GM18868 (cell line): ENCODE measurements at regions not wholly inside any gene's neighbourhood (a gene's known extent, or its start where the extent isn't known, plus 50 kb on each side); places are given as distances from the start of the nearest gene placed in this dataset.

ENCODE experiments used
- ATAC-seq: cut with Tn5 transposase; IDR thresholded peaks from one replicate; pipeline ENCODE4 v1.9.1; 2021; ENCODE audit warnings: mild to moderate bottlenecking, moderate library complexity; ENCODE audit not compliant: unreplicated experiment

DNA sequence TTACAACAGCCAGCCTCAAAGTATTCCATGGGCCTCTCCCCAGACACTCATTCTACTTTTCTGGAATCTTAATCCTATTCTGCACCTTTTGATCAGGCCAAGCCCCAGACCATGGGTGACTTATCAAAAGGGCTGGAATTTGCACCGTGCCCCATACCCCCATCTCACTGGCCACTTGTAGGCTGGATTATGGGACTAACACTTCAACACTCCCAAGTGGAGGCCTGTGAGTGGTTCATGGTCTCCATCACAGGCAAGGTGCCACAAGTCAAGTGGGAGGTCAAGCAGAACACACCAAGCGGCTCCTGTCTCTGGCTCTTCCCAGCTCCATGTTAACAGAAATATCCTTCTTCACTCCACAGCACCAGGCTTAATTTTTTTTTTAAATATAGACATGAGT lies 212.3 kb upstream of the HEY2 start:
- no peak for ATAC-seq

DNA sequence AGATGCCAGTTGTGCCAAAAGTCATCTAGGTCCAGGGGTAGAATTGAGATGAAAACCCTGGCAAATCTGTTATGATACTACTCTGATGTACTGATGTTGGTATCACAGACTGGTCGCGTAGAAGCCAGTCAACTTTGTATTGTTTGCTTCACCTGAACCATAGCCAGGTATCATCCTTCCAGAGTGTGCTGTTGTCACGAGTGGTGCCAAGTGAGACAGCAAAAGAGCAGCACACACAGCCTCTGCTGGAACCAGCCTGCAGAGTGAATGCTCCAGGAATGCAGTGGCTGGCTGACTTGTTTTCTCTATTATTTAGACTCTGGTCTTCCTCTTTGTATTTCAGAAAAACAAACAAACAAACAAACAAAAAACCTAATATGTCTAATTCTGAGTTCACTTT lies 209.5 kb upstream of the HEY2 start:
- no peak for ATAC-seq

DNA sequence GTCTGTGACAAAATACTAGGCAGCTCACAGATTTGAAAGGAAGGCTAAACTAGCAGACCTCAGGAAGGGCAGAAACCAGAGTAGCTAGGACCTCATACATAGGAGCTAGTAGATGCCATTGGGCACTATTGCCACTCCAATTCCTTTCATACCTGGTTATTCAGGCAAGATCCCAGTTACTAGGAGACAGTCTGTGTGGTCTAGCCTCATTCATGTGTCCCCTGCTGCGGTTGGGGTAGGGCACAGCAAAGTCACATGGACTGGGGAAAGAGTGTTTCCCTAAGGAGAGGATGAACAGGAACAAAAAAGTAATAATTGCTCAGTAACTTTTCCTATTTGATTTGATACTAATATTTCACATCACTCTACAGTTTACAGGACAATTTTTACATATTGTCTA lies 204.6 kb upstream of the HEY2 start:
- ATAC-seq: no peak

DNA sequence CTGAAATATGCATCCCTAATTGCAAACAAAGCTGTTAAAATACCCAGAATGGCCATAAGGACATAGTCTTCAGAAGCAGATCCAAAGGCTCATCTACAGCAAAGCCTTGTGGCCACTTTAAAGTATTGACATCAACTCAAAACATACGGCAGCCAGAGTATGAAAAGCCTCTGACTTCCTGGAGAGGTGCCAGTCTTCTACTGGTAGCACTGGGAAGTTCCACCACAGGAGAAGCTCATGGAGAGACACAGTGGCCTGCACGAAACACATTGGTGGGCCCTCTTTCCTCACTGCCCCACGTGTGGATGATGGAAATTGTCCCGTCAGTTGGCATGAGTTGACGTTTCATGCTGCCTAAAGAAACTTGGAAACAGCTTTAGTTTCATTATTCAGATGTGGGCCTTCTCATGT lies 202.6 kb upstream of the HEY2 start:
- ATAC-seq: no peak

DNA sequence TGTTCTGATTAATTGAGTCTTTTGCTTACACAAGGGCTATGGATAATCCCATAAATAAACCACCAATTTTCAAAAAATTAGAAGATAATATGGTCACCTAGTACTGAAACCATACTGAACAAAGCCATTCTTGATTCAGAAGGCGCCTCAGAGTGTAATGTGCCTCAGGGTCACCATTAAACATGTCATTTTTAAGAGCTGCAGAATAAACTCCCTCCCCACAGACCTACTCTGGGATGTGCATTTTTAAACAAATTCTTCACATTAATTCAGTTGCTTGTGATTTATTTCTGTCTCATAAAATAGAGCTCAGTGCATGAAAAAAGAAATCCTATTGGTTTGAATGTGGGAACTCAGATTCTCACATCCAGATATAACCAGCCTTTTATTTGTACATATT lies 202.1 kb upstream of the HEY2 start:
- ATAC-seq: no peak

DNA sequence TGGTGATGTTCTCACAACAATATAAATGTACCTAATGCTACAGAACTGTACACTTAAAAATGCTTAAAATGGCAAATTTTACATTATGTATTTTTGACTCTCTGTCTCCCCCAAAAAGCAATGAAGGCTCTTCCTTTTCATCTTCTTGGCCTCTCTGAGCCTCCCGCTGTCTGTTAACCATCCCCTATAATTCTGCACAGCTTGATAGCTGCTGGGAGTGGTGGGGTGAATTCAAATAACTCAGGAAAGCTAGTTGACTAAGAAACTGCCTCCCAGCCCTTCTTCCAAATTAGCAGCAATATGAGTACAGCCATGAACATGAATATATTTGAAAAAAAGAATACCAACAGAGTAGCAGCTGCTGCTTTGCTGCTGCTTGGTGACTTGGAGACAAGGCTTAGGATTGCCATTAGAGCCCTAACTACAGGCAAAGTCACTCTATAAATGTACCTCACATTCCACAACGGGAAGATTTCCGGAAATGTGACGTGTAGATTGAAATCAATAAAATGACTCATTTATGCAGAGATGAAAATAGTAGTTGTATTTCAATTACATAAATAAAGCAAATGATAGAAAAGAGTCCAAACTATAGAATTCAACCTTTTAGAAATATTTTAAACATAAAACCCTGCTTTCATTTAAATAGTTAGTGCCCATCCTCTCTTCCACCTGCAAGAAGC lies 200.1 kb upstream of the HEY2 start:
- ATAC-seq: no peak

DNA sequence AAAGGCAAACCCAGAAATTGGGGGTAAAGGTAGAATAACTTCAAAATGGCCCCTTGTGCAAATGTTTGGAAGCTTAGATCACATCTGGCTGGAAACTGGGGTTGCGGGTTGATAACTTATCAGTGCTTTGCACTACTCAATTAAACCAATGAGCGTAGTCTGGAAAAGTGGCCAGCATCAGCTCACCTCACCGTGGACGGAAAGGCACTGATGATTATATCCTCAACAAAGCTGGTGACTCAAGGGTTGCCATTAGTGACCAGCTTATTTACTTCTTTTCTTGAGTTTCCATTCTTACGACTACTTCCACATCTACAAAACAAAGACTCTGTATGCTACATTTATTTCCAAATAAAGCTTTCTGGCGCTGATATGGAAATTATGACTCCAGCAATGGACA lies 198.5 kb upstream of the HEY2 start:
- ATAC-seq: no peak

DNA sequence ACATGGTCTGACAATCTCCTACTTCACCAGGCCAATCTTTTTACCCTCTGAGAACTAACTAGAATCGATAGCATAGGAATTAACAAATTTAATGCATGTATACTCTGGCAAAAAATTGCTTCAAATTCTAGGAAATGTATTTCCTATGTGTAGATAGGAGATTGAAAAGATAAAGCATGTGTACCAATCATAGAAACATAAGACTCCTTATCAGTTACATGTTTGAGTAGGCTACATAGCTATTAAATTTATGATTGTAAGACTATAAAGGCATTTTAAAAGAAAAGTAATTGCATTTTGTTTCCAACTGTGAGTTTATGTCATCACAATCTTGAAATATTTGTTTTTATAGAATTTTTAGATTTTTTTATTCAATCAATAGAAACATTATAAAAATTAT lies 196.6 kb upstream of the HEY2 start:
- ATAC-seq: no peak

DNA sequence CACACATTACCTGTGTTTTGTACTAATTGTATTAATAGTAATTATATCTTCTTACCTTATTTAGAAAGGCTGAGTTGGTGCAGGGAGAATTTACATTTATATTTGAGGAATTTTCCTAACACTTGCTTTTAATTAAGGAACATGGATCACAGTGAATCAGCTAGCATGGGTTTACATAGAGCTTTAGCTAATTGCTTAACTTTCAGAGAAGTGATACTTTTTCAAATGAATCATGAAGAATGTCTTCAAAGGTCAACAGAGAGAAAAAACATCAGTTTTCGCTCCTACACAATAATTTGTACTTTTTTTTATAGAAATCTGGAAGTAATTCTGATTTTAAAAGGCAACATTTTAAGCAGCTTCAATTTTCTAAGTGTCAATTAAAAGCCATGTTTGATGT lies 195.0 kb upstream of the HEY2 start:
- ATAC-seq: no peak

DNA sequence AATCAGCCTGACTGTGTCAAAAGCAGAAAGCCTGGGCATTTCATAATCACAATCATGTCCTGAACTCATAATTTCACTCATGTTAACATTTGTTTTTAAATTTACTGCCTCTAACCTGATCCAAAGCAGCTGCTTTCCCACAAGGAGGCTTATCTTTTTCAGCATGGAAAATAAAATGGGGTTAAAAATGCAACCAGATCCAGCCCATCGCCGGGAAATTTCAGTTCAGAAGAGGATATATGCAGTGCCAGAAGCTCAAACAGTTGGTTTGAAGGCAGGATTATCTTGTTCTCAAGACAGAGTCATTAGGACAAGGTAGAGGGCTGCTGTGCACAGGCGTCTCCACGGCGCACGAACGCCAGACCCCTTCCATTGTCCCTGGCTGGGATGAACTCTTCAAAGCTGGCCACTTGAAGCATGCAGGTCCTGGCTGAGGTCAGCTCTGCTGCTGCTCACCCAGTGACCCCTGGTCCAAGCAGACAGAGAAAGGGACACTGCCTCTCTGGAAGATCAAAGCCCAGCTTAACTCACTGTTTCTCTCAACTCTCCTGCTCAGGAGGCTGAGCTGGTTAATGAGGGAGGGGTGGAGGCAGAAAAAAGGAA lies 191.1 kb upstream of the HEY2 start:
- ATAC-seq: no peak

DNA sequence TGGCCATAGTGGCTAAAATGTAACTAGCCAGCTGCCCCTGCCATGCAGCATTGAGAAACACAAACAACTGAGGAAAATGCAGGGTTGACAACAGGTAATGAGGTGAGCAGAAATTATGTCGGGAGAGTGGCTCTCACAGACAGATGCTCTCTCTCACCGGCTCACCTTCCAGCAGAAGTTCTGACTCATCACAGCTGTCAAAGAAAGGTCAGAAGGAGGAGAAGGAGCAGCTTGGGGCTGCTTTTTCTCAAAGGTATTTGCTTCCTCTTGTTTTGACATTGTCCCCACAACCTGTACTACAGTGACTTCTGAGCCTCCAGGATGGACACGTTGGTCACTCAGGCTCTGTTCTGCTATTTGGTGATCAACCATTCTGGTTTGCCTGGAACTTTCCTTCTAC lies 190.5 kb upstream of the HEY2 start:
- no peak for ATAC-seq

DNA sequence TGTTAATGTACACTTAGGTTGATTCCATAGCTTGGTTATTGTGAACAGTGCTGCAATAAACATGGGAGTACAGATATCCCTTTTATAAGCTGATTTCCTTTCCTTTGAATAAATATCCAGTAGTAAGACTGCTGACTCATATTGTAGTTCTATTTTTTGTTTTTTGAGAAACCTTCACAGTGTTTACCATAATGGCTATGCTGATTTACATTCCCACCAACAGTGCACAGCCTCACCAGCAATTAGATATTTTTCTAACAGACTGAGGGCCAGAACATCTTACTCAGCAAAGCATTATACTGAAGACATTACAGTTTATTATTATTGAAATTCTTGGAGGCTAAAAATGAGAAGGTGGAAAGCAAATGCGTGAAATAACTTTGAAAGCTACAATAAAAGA lies 187.3 kb upstream of the HEY2 start:
- no peak for ATAC-seq

DNA sequence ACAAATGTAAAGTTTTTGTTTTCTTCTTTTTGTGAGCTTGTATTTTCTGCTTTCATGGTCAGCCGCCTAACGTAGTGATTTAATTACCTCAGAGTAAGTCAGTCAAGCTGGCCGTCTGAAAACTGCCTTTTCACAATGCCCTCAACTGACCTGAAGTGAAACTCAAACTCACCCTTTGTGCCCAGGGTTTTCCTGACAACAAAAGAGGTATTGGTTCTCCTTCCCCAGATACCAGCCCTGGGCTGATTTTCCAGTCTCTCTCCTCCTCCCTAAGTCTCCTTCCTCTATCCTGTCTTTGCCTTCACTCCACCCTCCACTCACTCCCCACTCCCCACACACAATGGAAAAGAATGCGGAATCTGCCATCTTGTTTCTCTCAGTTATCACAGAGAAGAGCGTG lies 184.5 kb upstream of the HEY2 start:
- no peak for ATAC-seq

DNA sequence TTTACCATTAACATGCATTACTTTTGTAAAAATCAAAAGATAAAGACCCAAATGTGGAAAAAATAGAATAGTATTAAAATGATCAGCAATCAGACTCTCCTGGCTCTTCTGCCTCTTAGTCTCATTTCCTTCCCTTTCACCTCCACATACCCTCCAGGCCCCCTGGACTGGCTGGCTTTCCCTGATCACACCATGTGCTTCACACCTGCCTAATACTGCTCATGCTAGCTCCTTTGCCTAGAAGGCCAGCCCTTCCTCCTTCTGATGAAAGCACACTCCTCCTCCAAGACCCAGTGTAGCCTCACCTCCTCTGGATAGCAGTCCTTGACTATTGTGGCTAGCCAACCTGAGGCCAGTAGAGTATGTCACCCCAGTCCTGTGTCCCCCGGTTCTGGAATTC lies 182.0 kb upstream of the HEY2 start:
- no peak for ATAC-seq

DNA sequence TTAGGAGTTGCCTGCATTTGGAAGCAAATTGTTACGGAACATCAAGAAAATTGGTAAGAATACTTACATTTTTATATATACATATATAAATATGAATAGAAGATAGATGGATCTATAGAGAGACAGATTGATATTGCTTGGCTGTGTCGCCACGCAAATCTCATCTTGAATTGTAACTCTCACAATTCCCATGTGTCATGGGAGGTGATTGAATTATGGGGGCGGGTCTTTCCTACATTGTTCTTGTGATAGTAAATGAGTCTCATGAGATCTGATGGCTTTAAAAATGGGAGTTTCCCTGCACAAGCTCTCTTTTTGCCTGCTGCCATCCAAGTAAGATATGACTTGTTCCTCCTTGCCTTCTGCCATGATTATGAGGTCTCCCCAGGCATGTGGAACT lies 180.8 kb upstream of the HEY2 start:
- ATAC-seq: no peak

DNA sequence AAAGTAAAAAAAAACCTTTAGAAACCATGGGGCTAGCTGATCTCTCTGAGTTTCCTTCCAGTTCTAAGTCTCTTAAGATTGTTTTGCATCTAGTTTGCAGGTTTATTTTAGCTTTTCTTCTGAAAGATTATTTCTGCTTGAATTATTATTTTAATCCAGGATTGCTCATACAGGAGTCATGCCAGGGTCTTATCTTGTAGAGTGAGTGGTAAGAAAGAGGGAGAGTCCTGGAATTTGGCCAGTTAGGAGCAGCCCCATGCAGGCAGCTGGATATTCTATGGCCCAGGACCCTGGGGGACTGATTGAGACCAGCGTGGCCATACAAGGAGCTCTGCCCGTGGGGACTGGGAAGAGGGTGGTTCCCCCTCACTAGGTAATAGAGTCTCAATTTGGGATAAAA lies 178.9 kb upstream of the HEY2 start:
- ATAC-seq: no peak

DNA sequence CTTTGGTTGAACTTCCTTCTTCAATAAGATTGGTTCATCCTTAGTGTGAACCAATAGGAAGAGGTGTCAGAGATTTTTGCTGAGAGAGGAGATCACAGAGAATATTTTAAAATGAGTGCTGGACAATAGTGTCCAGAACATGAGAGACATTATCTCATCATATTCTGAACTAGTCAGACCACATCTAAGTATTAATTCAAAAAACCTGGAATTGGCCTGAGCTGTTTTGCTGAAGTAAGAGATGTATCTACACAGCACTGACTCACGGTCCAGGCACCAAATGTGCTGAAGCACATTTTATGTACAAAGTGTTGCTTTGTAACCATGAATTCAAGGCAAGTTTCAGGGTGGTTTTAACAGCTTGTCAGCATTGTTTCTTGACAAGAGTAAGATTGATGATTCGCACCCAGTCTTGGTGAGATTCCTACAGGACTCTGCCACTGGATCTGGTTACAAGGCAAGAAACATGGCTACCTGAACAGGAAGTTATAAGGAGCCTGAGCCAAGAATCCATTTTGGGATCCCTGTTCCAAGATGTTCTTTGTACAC lies 178.2 kb upstream of the HEY2 start:
- ATAC-seq: no peak

DNA sequence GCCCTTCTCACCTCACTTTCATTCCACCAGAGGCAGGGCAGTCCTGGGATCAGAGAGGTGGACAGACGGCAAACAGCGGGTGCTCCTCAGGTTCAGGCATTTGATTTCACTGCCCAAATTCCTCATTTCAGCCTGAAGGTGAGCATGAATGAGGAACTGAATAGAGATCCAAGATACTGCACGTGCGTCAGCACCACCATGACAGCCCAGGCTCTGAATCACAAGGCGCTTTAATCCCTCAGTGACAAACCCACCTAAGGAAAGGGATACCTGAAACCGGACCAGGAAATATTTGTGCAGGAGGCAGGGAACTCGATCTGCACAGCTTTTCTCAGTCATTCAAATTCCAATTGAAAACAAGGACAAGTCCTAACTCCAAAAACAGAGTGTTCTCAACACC lies 174.8 kb upstream of the HEY2 start:
- no peak for ATAC-seq

DNA sequence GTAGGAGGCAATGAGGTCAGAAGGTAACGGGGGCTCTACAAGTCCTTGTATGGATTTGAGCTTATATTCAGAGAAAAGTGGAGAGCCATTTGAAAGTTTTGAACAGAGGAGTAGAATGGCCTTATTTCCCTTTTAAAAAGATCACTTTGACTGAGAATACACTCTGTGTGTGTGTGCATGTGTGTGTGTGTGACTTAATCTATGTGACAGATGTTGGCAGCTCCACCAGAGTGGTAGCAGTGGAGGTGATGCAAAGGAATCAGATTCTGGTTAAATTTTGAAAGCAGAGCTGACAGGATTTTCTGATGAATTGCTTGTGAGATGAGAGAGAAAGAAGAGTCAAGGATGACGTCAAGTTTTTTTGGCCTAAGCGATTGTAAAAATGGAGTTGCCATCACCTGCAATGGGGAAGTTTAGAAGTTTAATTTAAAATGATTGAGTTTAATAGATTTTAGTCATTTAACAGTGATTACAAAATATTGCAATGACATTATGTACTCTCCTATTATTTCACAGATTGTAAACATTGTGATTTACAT lies 172.2 kb upstream of the HEY2 start:
- ATAC-seq: no peak

DNA sequence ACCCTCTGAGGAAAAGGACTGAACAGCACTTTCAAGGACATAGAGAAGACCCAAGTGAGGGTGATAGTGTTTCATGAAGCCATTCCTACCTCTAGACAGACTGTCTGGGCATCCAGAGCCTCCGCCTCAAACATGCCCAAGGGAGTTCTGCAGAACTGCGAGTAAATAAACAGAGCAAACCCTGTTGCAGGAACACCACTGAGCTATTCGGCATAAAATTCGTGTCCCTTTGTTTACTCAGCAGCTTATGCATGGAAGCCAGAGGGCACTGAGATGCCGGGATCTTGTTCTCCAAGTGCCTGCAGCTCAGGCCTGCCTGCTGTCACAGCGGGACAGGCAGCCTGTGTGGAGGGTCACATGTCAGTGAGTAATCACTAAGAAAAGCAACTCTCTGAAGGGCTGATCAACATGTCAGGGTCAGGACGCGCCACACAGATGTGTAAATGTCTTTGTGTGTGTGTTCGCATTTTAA lies 164.9 kb upstream of the HEY2 start:
- ATAC-seq: no peak

DNA sequence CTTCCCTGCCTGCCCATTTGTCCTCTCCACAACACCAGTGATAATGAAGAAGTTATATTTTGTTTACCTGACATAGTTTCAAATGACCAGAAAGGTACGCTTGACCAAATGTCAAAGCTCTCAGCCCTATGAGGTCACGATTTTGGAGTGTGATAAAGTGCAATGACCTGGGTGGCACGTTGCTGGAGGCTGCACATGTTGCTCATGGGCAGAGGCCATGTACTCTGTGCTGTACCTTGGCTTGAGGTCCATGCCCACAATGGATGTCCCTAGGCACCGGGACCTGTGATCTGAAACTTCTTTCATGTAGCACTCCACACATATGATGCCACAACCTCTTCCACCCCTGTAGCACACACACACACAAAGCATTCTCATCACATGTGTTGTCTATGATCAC lies 164.0 kb upstream of the HEY2 start:
- peak; percentile 6 for ATAC-seq

DNA sequence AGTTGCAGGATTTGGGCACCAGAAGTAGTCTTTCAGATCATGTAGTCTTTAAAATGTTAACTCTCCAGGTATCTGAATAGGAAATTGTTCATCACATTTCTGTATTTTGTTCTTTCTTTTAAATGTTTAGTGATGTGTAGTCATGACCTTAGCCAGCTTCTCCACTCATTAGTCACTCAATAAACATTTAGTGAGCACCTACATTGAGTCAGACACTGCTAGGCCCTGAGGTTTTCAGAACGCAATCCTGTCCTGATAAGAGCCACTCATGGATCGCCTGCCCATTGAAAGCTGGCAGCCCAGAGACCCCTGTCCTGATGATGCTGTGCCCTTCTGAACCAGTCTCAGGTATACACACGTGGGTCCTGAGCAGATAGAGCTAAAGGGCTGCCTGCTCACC lies 163.4 kb upstream of the HEY2 start:
- ATAC-seq: peak; percentile 39
